Tibial nerve (tissue), 3 donors: ENCODE measurements at regions not wholly inside any gene's neighbourhood (a gene's known extent, or its start where the extent isn't known, plus 50 kb on each side); places are given as distances from the start of the nearest gene placed in this dataset.

Experiments
- POLR2A ChIP-seq, 2 donors: fragments of 450-650 bp; IDR thresholded peaks; one replicate each; pipeline ENCODE4 v1.6.1; 2017; ENCODE audit warnings: antibody characterized with exemption in 2 of 2, mild to moderate bottlenecking in 2 of 2, moderate library complexity in 2 of 2
- TF ChIP-seq, protein P1 (sequence below), 5 experiments: fragments of 200-600 bp in 3 of 5; fragments of 450-650 bp in 2 of 5; sonication (generic) in 3 of 5; IDR thresholded peaks; one replicate each; pipeline ENCODE4 v1.5.1; 2016 to 2019; ENCODE audit warnings: antibody characterized with exemption in 5 of 5, mild to moderate bottlenecking in 3 of 5, moderate library complexity in 2 of 5

DNA sequence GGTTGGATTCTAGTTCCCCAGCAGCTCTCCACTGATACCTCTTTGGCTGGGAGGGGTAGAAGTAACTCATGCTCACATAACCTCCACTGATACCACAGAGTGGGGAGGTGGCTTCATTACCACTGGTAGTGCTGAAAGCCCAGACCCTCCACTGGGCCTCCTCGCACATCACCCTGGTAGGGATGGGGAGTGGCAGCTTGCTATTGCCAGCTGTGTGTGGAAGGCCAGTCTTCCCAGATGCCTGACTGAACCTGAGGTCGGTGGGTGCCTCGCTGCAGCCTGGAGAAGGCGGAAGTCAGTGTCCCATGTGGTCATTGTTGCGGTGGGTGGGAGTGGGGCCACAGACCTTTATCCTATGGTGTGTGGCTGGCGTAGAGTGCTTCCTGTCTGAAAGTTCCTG lies 138.0 kb downstream of the TAF11L14 start:
- TF ChIP-seq, protein P1, sequence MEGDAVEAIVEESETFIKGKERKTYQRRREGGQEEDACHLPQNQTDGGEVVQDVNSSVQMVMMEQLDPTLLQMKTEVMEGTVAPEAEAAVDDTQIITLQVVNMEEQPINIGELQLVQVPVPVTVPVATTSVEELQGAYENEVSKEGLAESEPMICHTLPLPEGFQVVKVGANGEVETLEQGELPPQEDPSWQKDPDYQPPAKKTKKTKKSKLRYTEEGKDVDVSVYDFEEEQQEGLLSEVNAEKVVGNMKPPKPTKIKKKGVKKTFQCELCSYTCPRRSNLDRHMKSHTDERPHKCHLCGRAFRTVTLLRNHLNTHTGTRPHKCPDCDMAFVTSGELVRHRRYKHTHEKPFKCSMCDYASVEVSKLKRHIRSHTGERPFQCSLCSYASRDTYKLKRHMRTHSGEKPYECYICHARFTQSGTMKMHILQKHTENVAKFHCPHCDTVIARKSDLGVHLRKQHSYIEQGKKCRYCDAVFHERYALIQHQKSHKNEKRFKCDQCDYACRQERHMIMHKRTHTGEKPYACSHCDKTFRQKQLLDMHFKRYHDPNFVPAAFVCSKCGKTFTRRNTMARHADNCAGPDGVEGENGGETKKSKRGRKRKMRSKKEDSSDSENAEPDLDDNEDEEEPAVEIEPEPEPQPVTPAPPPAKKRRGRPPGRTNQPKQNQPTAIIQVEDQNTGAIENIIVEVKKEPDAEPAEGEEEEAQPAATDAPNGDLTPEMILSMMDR (IDR thresholded peaks at IDR 0.05): no peak
- no peak for TF ChIP-seq POLR2A (IDR thresholded peaks at IDR 0.05)
